ENCODE measurements at regions not wholly inside any gene's neighbourhood (a gene's known extent, or its start where the extent isn't known, plus 50 kb on each side); places are given as distances from the start of the nearest gene placed in this dataset.

DNA sequence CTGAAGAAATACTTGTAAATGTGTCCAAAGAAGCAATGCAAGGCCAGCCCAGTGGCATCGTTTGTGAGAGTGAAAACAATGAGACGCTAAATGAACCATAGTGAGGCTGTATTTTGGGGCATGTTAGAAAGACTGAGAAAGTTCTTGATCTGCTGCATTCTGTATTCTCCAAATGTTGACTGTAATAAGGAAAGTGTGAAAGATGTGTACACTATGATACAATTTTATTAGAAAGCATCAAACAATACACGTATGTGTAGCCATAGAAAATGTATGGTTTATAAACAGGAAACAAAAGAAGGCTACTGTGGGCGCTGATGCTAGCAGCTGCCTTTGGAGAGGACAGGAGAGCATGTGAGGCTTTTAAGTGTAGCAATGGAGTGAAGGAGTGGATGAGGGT lies 233.5 kb upstream of the E2F8 start:
- H3F3A ChIP-seq (ENCODE audit: insufficient read depth, low read length) = no peaks in the 10 kb centered on the region
- H3K9me3 ChIP-seq (ENCODE audit: low read length) = no peaks in the 10 kb centered on the region
- H3K4me3 ChIP-seq (ENCODE audit: low read depth, low read length, poor library complexity, severe bottlenecking) = no peak overlapping the region
- H3K27me3 ChIP-seq (ENCODE audit: insufficient read depth, low read length) = 0 out of 2 replicates have a peak, but pooled peaks cover 3% of the 10 kb centered on the region
- no peaks in the 10 kb centered on the region for H3K9me2 ChIP-seq (ENCODE audit: low read depth, low read length)
- no peaks in the 10 kb centered on the region for H3K36me3 ChIP-seq (ENCODE audit: insufficient read depth, low read length)
- H3K4me2 ChIP-seq (ENCODE audit: low read length) = no peak overlapping the region
- no peaks in the 10 kb centered on the region for H4K20me1 ChIP-seq (ENCODE audit: insufficient read depth, low read length)
- TF ChIP-seq, protein P1, sequence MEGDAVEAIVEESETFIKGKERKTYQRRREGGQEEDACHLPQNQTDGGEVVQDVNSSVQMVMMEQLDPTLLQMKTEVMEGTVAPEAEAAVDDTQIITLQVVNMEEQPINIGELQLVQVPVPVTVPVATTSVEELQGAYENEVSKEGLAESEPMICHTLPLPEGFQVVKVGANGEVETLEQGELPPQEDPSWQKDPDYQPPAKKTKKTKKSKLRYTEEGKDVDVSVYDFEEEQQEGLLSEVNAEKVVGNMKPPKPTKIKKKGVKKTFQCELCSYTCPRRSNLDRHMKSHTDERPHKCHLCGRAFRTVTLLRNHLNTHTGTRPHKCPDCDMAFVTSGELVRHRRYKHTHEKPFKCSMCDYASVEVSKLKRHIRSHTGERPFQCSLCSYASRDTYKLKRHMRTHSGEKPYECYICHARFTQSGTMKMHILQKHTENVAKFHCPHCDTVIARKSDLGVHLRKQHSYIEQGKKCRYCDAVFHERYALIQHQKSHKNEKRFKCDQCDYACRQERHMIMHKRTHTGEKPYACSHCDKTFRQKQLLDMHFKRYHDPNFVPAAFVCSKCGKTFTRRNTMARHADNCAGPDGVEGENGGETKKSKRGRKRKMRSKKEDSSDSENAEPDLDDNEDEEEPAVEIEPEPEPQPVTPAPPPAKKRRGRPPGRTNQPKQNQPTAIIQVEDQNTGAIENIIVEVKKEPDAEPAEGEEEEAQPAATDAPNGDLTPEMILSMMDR (IDR thresholded peaks at IDR 0.05; ENCODE audit: low read length) = no peak
- no peak for TF ChIP-seq EZH2 (IDR thresholded peaks at IDR 0.05; ENCODE audit: borderline replicate concordance, low read length)
- no peak overlapping the region for H3K9ac ChIP-seq (ENCODE audit: low read length)
- H3K27ac ChIP-seq (ENCODE audit: low read depth, low read length, poor library complexity, severe bottlenecking) = no peak overlapping the region
- no peak overlapping the region for H2AFZ ChIP-seq (ENCODE audit: low read length)
- no peaks in the 10 kb centered on the region for H3K4me1 ChIP-seq (ENCODE audit: insufficient read depth, low read length, severe bottlenecking)
- H3K79me2 ChIP-seq (ENCODE audit: insufficient read depth, low read length) = no peaks in the 10 kb centered on the region

DNA sequence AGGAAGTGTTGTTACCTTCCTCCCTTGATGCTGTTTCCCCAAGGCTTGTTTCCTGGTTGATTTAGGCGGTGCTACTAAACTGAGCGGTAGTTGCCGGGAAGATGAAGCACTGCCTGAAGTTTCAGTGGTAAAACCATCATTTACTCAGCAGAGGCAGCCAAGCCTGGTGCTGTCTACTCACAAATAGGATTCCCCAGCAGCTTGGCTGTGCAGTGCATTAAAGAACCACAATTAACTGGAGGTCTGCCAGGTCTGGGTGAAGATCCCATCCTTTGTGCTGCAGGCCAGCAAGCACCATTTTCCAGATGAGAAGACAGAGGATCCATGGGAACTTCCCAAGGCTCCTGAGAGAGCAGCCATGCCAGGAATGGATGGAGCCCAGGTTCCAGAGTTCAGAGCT lies 231.9 kb upstream of the E2F8 start:
- H3K9me2 ChIP-seq (ENCODE audit: low read depth, low read length) = no peaks in the 10 kb centered on the region
- no peak overlapping the region for H3K27ac ChIP-seq (ENCODE audit: low read depth, low read length, poor library complexity, severe bottlenecking)
- no peak overlapping the region for H3K4me3 ChIP-seq (ENCODE audit: low read depth, low read length, poor library complexity, severe bottlenecking)
- no peak for TF ChIP-seq EZH2 (IDR thresholded peaks at IDR 0.05; ENCODE audit: borderline replicate concordance, low read length)
- TF ChIP-seq, protein P1 (IDR thresholded peaks at IDR 0.05; ENCODE audit: low read length) = no peak
- H3K9ac ChIP-seq (ENCODE audit: low read length) = no peak overlapping the region
- H3K4me1 ChIP-seq (ENCODE audit: insufficient read depth, low read length, severe bottlenecking) = no peaks in the 10 kb centered on the region
- H3K27me3 ChIP-seq (ENCODE audit: insufficient read depth, low read length) = 0 out of 2 replicates have a peak, but pooled peaks cover 3% of the 10 kb centered on the region
- no peak overlapping the region for H3K4me2 ChIP-seq (ENCODE audit: low read length)
- H2AFZ ChIP-seq (ENCODE audit: low read length) = no peak overlapping the region
- H3K36me3 ChIP-seq (ENCODE audit: insufficient read depth, low read length) = no peaks in the 10 kb centered on the region
- H3F3A ChIP-seq (ENCODE audit: insufficient read depth, low read length) = no peaks in the 10 kb centered on the region
- H3K79me2 ChIP-seq (ENCODE audit: insufficient read depth, low read length) = no peaks in the 10 kb centered on the region
- no peaks in the 10 kb centered on the region for H4K20me1 ChIP-seq (ENCODE audit: insufficient read depth, low read length)
- no peaks in the 10 kb centered on the region for H3K9me3 ChIP-seq (ENCODE audit: low read length)

DNA sequence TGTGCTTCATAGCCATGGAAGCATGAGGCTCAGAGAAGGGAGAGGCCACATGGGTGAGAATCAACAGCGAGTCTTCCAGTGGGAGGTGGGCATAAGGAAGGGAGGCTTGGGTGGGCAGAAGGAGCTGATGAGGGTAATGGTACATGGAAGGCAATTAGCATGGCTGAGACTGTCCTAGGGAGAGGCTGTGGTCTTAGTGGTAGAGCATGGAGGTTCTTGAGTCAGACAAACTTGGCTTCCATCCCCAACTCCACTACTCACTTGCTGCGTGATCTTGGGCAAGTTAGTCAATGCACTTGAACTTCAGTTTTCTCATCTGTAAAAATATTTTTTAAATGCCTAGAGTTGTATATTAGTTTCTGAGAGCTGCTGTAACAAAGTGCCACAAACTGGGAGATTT lies 227.2 kb upstream of the E2F8 start:
- 0 out of 2 replicates have a peak, but pooled peaks cover 2% of the 10 kb centered on the region for H3K27me3 ChIP-seq (ENCODE audit: insufficient read depth, low read length)

More for the DNA sequence above, 227.2 kb upstream of the E2F8 start:
- Histone ChIP-seq H3K9ac (ENCODE audit: low read length) (no peak overlapping the region), H3K9me2 (ENCODE audit: low read depth, low read length) (no peaks in the 10 kb centered on the region), H3F3A (ENCODE audit: insufficient read depth, low read length) (no peaks in the 10 kb centered on the region), H3K79me2 (ENCODE audit: insufficient read depth, low read length) (no peaks in the 10 kb centered on the region), H3K9me3 (ENCODE audit: low read length) (no peaks in the 10 kb centered on the region), H3K4me2 (ENCODE audit: low read length) (no peak overlapping the region), H4K20me1 (ENCODE audit: insufficient read depth, low read length) (no peaks in the 10 kb centered on the region), H3K4me3 (ENCODE audit: low read depth, low read length, poor library complexity, severe bottlenecking) (no peak overlapping the region), H2AFZ (ENCODE audit: low read length) (no peak overlapping the region), H3K27ac (ENCODE audit: low read depth, low read length, poor library complexity, severe bottlenecking) (no peak overlapping the region), H3K4me1 (ENCODE audit: insufficient read depth, low read length, severe bottlenecking) (no peaks in the 10 kb centered on the region), H3K36me3 (ENCODE audit: insufficient read depth, low read length) (no peaks in the 10 kb centered on the region)
- TF ChIP-seq, protein P1 (IDR thresholded peaks at IDR 0.05; ENCODE audit: low read length) = no peak
- TF ChIP-seq EZH2 (IDR thresholded peaks at IDR 0.05; ENCODE audit: borderline replicate concordance, low read length) = no peak

Data from OCI-LY1 (cell line).